Stimulated activated CD8-positive, alpha-beta memory T cell treated with anti-CD3 and anti-CD28 coated beads, Interleukin-4, amount 100 ng/mL, for 1 hour (primary cell): ENCODE measurements at regions not wholly inside any gene's neighbourhood (a gene's known extent, or its start where the extent isn't known, plus 50 kb on each side); places are given as distances from the start of the nearest gene placed in this dataset.

Experiments
- DNase-seq, 2 donors: peaks; one replicate each; pipeline ENCODE4 v3.0.0-alpha.2; 2020; ENCODE audit warnings: low read depth in 2 of 2, low spot score in 1 of 2

- DNase-seq = no peak
These were observed 86.8 kb upstream of the STARD13 start for GRCh38 chr13:33372251-33372919.

GRCh38 chr13:33373624-33374023 is 88.1 kb upstream of the STARD13 start:
- no peak for DNase-seq

- no peak for DNase-seq
These were observed 89.9 kb upstream of the STARD13 start for GRCh38 chr13:33375421-33375820.

GRCh38 chr13:33376212-33376611 is 90.7 kb upstream of the STARD13 start:
- no peak for DNase-seq

- no peak for DNase-seq
These were observed 91.9 kb upstream of the STARD13 start for GRCh38 chr13:33377411-33377810.

- DNase-seq = no peak
These were observed 92.3 kb upstream of the STARD13 start for GRCh38 chr13:33377825-33378224.

GRCh38 chr13:33379608-33380007 is 94.1 kb upstream of the STARD13 start:
- no peak for DNase-seq

GRCh38 chr13:33380487-33381079 is 95.0 kb upstream of the STARD13 start:
- no peak for DNase-seq

GRCh38 chr13:33381180-33381579 is 95.6 kb upstream of the STARD13 start:
- DNase-seq = no peak

- no peak for DNase-seq
These were observed 96.4 kb upstream of the STARD13 start for GRCh38 chr13:33381906-33382305.

GRCh38 chr13:33383724-33384577 is 98.4 kb upstream of the STARD13 start:
- no peak for DNase-seq

- DNase-seq = no peak
These were observed 102.9 kb upstream of the STARD13 start for GRCh38 chr13:33388286-33388998.

GRCh38 chr13:33392794-33393405 is 107.3 kb upstream of the STARD13 start:
- DNase-seq = no peak

GRCh38 chr13:33394294-33394932 is 108.9 kb upstream of the STARD13 start:
- no peak for DNase-seq

GRCh38 chr13:33401238-33401637 is 115.7 kb upstream of the STARD13 start:
- DNase-seq = no peak

- DNase-seq = no peak
These were observed 117.4 kb upstream of the STARD13 start for GRCh38 chr13:33402975-33403374.

GRCh38 chr13:33403807-33404362 is 118.3 kb upstream of the STARD13 start:
- DNase-seq = no peak

- no peak for DNase-seq
These were observed 119.8 kb upstream of the STARD13 start for GRCh38 chr13:33405371-33405770.

- no peak for DNase-seq
These were observed 124.3 kb upstream of the STARD13 start for GRCh38 chr13:33409673-33410510.
